ENCODE measurements at regions not wholly inside any gene's neighbourhood (a gene's known extent, or its start where the extent isn't known, plus 50 kb on each side); places are given as distances from the start of the nearest gene placed in this dataset.
"Not testable (repeated sequence)": the region's sequence is repeated elsewhere in the genome, so short reads cannot be mapped to it uniquely, and the experiment has no call there.

DNA sequence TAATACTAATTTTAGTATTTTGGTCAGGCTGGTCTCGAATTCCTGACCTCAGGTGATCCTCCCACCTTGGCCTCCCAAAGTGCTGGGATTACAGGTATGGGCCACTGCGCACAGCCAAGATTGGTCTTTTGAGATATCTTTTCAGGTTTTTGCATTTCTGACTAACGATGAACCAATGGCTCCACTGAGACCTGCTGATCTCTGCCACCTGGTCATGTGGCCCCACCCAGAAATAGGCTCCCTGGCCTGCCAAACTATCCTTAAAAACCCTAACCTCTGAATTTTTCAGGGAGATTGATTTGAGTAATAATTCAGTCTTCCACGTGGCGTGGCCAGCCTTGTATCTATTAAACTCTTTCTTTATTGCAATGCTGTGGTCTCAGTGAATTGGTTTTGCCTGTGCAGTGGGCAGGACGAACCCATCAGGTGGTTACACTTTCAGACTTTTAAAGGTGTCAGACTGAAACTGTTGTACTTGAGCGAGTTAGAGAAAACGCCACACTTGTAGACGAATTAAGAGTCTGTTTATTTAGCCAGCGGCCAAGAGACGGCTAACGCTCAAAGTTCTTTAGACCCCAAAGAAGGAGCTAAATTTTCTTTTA, 85.8 kb upstream of the MSH6 start:
- H3K4me3 ChIP-seq (ENCODE audit: low read length) = no peak overlapping the region
- TF ChIP-seq ZNF274 (IDR thresholded peaks at IDR 0.05; ENCODE audit: low read depth, low read length) = no peak

DNA sequence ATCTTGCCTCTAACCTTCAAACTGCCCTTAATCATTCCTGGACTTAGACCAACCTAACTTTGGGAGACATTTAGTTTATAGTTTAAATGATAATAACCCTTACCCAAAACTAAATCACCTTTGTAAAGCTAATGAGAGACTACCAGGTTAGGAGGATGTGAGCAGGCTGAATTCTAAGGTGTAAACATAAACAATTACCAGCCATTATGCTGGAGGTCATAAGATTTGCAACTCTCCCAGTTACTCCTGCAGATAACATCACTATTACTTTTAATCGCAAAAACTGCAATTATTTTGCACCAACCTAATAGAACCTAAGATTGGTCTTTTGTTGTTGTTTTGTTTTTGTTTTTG, 86.5 kb upstream of the MSH6 start:
- no peak overlapping the region for H3K4me3 ChIP-seq (ENCODE audit: low read length)
- no peak for TF ChIP-seq ZNF274 (IDR thresholded peaks at IDR 0.05; ENCODE audit: low read depth, low read length)

DNA sequence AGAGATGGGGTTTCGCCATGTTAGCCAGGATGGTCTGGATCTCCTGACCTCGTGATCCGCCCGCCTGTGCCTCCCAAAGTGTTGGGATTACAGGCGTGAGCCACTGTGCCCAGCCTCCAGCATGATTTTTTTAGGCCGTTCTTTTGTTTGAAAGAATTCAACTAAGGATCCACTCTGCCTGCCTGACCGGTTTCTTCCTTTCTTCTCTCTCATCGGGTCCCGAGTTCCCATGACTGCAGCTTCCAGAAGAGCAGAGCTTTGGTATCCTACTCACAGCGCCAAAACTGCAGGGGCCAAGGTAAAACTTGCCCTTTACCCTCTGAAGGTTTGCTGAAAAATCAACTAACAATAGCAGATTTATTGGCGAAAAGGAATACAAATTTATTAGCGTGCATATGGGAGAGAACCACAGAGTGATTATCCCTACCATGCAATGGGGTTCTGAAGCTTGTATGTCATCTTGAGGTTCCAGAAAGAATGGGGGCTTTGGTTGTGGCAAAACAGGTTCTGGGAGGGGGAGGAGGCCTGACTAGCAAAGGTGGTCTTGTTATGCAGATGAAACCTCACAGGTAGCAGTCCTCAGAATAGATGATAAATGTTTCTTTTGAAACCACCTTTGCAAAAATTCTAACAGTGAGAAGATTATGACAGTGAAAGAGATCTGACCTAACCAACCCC, 87.0 kb upstream of the MSH6 start:
- H3K4me3 ChIP-seq (ENCODE audit: low read length) = no peak overlapping the region
- no peak for TF ChIP-seq ZNF274 (IDR thresholded peaks at IDR 0.05; ENCODE audit: low read depth, low read length)

DNA sequence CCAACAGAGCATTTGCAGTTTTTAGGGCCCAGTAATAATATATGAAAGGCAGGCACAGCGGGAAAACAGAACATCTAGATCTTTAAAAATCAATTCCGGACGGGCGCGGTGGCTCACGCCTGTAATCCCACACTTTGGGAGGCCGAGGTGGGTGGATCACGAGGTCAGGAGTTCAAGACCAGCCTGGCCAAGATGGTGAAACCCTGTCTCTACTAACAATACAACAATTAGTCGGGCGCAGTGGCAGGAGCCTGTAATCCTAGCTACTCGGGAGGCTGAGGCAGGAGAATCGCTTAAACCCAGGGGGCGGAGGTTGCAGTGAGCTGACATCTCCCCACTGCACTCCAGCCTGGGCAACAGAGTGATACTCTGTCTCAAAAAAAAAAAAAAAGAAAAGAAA, 88.5 kb upstream of the MSH6 start:
- not testable (repeated sequence) for H3K4me3 ChIP-seq (ENCODE audit: low read length)

DNA sequence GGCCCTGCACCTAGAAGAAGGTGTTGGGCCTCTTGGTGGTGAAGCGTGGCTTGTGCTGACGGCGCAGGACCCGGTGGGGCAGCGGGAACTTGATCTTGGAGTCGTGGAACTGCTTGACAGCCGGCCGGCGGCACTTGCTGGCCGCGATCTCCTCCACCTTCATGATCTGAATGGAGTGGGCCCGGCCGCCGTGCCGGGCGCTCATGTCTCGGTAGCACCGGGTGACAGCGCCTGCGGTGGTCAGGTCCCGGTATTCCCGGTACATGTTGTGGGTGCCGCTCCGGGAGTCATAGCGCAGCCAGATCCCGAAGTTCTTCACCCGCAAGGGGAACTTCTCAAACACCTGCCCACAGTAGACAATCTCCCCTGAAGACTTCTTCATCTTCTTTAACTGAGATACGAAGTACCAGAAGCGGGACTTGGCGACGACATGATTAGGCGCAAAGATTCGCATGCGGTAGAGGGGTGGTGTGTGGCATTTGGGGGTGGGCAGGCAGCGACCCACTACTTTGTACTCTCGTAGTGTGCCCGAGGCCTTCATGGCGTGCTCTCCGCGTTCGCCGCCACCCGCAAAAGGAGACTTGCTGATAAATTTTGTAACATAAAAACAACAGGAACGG, 92.1 kb upstream of the MSH6 start:
- not testable (repeated sequence) for H3K4me3 ChIP-seq (ENCODE audit: low read length)

DNA sequence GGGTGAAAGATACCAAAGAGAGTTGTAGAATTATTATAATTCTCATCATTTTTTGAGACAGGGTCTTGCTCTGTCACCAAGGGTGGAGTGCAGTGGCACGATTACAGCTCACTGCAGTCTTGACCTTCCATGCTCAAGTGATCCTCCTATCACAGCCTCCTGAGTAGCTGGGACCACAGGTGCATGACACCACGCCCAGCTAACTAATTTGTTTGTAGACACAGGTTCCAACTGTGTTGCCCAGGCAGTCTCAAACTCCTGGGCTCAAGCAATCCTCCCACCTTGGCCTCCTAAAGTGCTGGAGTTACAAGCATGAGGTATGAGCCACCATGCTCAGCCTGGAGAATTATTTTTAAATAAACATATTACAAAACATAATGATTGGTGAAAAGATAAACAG, 92.8 kb upstream of the MSH6 start:
- no peak for TF ChIP-seq ZNF274 (IDR thresholded peaks at IDR 0.05; ENCODE audit: low read depth, low read length)
- H3K4me3 ChIP-seq (ENCODE audit: low read length) = no peak overlapping the region

DNA sequence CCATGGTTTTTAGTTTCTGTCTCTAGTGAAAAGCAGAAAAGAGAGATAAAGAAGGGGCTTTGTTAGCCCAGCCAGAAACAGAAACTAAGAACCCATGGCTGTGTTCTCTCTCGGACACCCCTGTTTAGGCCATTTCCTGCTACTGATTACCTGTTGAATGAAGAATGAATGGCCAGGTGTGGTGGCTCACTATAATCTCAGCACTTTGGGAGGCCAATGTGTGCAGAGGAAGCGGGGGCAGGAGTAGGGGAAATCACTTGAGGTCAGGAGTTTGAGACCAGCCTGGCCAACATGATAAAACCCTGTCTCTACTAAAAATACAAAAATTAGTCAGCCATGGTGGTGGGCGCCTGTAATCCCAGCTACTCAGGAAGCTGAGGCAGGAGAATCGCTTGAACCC, 93.8 kb upstream of the MSH6 start:
- H3K4me3 ChIP-seq (ENCODE audit: low read length) = not testable (repeated sequence)

DNA sequence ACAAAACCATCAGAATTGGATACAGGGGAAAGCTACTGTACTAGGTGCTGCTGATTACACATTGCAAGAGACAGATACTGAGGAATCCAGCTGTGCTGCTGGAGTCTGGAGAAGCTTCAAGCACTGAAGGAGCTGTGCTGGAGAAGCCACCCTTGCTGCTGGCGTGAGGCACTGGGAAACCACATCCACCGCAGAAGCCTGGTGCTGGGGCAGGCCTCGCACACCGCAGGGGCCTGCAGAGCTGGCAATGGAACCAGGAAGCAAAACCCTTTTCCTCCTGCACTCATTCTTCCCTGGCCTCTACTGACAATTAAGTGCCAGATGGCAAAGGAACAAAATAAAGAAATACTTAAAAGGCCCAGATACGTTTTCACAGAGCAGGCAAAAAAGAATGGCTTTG, 94.4 kb upstream of the MSH6 start:
- no peak overlapping the region; the same call in 1 of the 2 replicates for H3K4me3 ChIP-seq (ENCODE audit: low read length)
- TF ChIP-seq ZNF274 (IDR thresholded peaks at IDR 0.05; ENCODE audit: low read depth, low read length) = no peak

DNA sequence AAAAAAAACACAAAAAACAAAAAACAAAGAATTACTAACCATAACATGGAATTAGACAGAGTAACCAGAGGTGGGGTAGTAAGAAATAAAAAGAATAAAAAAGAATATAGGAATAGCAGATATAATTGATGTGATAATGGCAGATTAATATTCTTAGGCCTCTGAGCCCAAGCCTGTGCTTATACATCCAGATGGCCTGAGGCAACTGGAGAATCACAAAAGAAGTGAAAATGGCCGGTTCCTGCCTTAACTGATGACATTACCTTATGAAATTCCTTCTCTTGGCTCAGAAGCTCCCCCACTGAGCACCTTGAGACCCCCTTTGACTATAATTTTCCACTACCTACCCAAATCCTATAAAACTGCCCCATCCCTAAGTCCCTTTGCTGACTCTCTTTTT, 95.1 kb upstream of the MSH6 start:
- no peak overlapping the region for H3K4me3 ChIP-seq (ENCODE audit: low read length)
- no peak for TF ChIP-seq ZNF274 (IDR thresholded peaks at IDR 0.05; ENCODE audit: low read depth, low read length)

DNA sequence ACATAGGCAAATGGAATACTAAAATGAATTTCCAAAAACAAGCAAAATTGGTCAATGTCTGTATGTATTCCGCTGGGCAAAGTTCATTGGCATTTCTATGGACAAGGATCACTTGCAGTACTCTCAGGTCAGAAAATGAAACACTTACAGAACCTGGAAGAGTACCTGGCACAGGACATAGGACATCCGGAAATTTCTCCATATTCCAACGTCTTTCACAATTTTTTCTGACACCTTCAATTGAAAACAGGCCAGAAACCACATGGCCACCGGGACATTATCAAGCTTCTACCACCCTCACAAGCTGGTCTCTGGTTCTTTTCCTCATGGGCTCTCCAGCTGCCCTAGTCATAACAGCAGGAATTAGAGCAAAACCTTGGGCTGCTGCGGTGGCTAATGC, 96.9 kb upstream of the MSH6 start:
- no peak for TF ChIP-seq ZNF274 (IDR thresholded peaks at IDR 0.05; ENCODE audit: low read depth, low read length)
- no peak overlapping the region for H3K4me3 ChIP-seq (ENCODE audit: low read length)

DNA sequence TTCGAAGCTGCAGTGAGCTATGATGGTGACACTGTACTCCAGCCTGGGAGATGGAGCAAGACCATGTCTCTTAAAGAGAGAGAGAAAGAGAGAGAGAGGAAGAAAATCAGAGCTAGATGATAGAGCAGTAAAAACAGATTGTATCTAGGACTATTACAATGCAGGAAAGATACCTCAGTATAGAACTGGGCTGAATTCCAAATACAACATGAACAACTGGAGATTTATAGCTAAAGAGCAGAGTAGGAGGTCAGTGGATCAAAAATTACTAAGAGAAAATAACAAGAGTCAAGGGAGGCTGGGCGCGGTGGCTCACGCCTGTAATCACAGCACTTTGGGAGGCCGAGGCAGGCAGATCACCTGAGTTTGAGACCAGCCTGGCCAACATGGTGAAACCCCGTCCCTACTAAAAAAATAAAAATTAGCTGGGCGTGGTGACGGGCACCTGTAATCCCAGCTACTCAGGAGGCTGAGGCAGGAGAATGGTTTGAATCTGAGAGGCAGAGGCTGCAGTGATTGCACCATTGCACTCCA, 100.7 kb upstream of the MSH6 start:
- TF ChIP-seq ZNF274 (IDR thresholded peaks at IDR 0.05; ENCODE audit: low read depth, low read length) = no peak
- no peak overlapping the region for H3K4me3 ChIP-seq (ENCODE audit: low read length)

DNA sequence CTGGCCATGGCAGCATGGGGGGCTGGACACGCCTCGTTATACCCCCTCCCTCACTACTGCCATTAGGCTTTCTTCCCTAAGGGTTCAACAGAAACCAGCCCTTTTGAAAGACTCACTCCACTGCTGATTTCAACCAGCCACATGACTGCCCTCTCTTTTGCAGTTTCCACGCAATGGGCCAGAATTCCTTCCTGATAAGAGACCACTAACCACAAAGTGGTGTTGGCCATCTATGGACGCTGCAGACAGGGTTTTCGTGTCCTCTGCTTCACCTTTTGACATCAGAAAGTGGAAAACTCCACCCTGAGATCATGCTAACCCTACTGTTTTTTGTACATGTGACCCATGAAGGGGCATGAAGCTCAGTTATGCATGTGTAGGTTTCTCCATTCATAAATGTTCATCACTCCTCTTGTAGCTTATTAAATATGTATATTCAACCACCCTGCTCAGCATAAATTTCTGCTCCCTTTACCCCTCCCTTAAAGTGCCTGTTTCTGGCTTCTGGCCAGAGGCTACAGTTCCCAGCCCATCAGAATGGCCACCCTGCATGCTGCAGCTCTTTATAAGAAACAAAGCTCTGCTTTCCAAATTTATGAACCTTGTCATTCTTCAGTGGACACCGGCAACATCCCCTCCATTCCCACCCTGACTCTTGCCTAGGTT, 105.6 kb upstream of the KCNK12 start:
- no peak overlapping the region for H3K4me3 ChIP-seq (ENCODE audit: low read length)
- no peak for TF ChIP-seq ZNF274 (IDR thresholded peaks at IDR 0.05; ENCODE audit: low read depth, low read length)

DNA sequence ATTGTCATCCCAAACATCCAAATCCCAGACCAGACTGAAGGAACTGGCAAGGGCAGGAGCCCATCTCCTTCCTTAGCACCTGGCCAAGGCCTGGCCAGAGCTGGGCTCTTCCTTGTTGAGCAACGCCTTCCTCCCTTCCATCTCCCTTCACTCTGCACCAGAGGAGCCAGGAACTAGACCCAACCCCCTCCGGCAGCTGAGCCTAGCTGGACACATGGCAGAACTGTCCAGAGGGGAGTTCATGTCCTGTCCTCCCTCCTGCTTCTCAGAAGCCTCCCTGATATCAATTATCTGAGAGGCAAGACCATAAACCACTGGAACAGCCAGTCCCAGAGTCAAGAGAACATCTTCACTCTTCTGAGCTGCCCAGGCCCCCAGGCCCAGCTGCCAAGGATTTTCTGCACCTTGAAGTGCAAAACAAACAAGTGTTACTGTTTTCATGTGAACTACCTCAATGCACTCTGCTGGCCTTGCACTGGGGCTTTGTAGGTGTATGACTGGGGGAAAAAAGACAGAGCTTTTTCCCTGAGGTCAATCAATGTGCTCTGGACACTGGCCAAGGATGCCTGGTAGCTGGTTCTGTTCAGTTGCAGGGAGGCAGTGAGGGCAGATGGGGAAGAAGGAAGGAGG, 104.5 kb upstream of the KCNK12 start:
- H3K4me3 ChIP-seq (ENCODE audit: low read length) = no peak overlapping the region

DNA sequence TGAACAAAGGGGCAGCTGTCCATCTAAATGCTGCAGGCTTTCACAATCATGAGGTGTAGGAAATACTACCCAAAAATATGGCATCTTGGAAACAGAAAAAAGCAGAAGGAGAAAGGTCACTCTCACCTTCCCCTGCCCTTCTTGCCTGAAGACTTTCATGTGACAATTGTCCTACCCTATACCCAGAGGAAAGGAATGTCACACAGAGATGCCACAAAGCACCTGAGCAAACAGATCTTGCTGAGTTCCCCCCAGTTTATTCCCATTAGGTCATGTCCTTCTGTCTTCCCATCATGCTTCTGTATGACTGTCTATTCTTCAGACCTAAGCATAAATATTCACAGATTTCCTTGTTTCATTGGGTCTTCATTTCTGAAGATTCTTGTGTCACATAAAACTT, 95.5 kb upstream of the KCNK12 start:
- no peak for TF ChIP-seq ZNF274 (IDR thresholded peaks at IDR 0.05; ENCODE audit: low read depth, low read length)
- H3K4me3 ChIP-seq (ENCODE audit: low read length) = no peak overlapping the region

More for the DNA sequence above, 104.5 kb upstream of the KCNK12 start:
- TF ChIP-seq ZNF274 (IDR thresholded peaks at IDR 0.05; ENCODE audit: low read depth, low read length) = no peak

DNA sequence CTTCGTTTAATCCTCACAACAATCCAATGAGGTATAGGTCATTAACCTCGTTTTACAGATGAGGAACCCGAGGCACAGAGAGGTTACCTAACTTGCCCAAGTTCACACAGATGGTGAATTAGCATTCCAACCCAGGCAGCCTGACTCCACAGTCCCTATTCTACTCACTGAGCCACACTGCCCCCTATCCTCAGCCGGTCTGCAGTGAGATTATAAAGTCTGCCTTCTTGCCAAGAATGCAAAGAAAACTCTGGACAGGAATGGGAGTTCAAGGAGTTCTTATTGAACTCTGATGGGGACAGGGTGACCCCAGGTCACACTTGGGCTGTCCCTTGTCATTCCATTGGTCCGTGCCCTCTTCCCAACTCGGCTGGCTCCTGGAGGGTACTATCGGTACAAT, 94.0 kb upstream of the KCNK12 start:
- H3K4me3 ChIP-seq (ENCODE audit: low read length) = no peak overlapping the region
- no peak for TF ChIP-seq ZNF274 (IDR thresholded peaks at IDR 0.05; ENCODE audit: low read depth, low read length)
